ENCODE measurements at regions not wholly inside any gene's neighbourhood (a gene's known extent, or its start where the extent isn't known, plus 50 kb on each side); places are given as distances from the start of the nearest gene placed in this dataset.

GRCh38 chr5:143581649-143582048 lies 178.2 kb upstream of the NR3C1 start:
- DNase-seq, result no peak

GRCh38 chr5:143581147-143581546 lies 177.7 kb upstream of the NR3C1 start:
- DNase-seq, result no peak

- peak; percentile 40 for DNase-seq
Observed at GRCh38 chr5:143576711-143577484, 173.4 kb upstream of the NR3C1 start.

GRCh38 chr5:143575286-143575685 lies 171.8 kb upstream of the NR3C1 start:
- no peak for DNase-seq

- no peak for DNase-seq
Observed at GRCh38 chr5:143574236-143574635, 170.8 kb upstream of the NR3C1 start.

GRCh38 chr5:143573568-143574170 lies 170.2 kb upstream of the NR3C1 start:
- DNase-seq, result no peak

GRCh38 chr5:143572671-143573070 lies 169.2 kb upstream of the NR3C1 start:
- no peak for DNase-seq

- no peak for DNase-seq
Observed at GRCh38 chr5:143571642-143572624, 168.4 kb upstream of the NR3C1 start.

GRCh38 chr5:143570989-143571388 lies 167.5 kb upstream of the NR3C1 start:
- no peak for DNase-seq

- DNase-seq, result no peak
Observed at GRCh38 chr5:143569722-143570567, 166.5 kb upstream of the NR3C1 start.

- DNase-seq, result no peak
Observed at GRCh38 chr5:143569213-143569701, 165.8 kb upstream of the NR3C1 start.

- DNase-seq, result no peak
Observed at GRCh38 chr5:143567583-143568504, 164.4 kb upstream of the NR3C1 start.

GRCh38 chr5:143566139-143566538 lies 162.7 kb upstream of the NR3C1 start:
- DNase-seq, result no peak

GRCh38 chr5:143564417-143564816 lies 160.9 kb upstream of the NR3C1 start:
- no peak for DNase-seq

GRCh38 chr5:143562935-143563334 lies 159.4 kb upstream of the NR3C1 start:
- DNase-seq, result peak; percentile 52

- peak; percentile 21 for DNase-seq
Observed at GRCh38 chr5:143561219-143561618, 157.7 kb upstream of the NR3C1 start.

GRCh38 chr5:143560378-143560777 lies 156.9 kb upstream of the NR3C1 start:
- DNase-seq, result peak; percentile 20

- DNase-seq, result peak; percentile 17
Observed at GRCh38 chr5:143559586-143560109, 156.2 kb upstream of the NR3C1 start.

- DNase-seq, result no peak
Observed at GRCh38 chr5:143558048-143558447, 154.6 kb upstream of the NR3C1 start.

GRCh38 chr5:143557061-143557818 lies 153.8 kb upstream of the NR3C1 start:
- peak; percentile 89 for DNase-seq

All from NCI-H69 (cell line).